Stimulated activated CD8-positive, alpha-beta memory T cell treated with anti-CD3 and anti-CD28 coated beads, Interleukin-15, amount 100 ng/mL, for 24 hours (primary cell): ENCODE measurements at regions not wholly inside any gene's neighbourhood (a gene's known extent, or its start where the extent isn't known, plus 50 kb on each side); places are given as distances from the start of the nearest gene placed in this dataset.
"Not testable (repeated sequence)": the region's sequence is repeated elsewhere in the genome, so short reads cannot be mapped to it uniquely, and the experiment has no call there.

Experiments used
- DNase-seq: peaks from one replicate; pipeline ENCODE4 v3.0.0-alpha.2; 2020; ENCODE audit warnings: low read depth

GRCh38 chr5:68658810-68659372 is 434.9 kb upstream of the SLC30A5 start:
- no peak for DNase-seq

GRCh38 chr5:68659881-68660280 is 433.9 kb upstream of the SLC30A5 start:
- no peak for DNase-seq

- no peak for DNase-seq
These were observed 432.6 kb upstream of the SLC30A5 start for GRCh38 chr5:68661237-68661636.

DNA sequence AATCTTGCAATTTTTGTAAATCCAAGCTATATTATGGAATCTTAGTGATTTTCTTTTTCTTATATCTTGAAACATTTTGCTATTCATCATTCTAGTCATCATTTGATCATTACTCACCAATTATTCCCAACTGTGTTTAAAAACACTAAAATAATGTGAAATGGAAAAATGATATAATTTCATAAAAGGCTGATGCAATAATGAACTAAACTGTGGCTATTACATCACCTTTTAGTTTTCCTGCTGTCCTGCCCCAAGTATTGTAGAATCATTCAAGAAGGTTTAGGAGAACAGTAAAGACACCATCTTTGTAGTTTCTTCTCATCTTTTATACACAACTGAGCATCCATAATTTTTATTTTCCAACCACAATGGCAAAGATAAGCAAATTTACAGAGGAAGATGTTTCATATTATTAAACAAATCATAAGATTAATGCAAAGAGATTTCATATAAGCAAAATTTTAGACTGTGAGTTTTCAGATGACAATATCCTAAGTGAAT is 431.0 kb upstream of the SLC30A5 start:
- DNase-seq, result no peak

GRCh38 chr5:68669864-68670575 is 423.8 kb upstream of the SLC30A5 start:
- no peak for DNase-seq

DNA sequence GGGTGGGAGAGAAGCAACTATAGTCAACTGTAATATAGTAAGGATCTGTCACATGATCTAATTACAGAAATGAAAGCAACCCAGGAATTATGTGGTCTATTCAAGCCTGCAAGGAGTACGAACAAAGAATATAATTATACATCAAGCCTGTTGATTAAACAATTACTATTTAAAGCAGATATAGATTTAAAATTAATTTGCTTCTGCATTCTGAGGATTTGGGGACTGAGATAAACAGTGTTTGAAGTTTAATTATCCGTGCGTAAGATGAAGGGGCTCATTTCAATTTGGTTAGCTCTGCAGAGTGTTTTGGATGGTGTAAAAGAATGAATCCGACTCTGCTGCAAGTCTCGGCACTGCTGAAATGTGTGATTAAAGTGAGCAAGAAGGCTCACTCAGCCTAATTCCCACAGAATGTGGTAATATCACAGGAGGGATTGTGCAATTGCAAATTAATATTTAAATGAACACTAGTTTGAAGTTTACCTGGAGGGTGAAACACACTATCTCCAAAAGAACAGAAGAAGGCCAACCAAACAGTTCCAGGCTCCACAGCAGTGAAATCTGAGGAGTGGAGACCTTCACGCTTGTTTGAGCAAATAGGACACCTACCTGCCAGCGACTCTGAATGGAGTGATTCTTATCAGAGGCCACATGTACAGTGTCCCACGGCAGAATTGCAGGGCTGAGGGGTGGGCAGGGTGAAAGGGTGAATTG is 420.6 kb upstream of the SLC30A5 start:
- no peak for DNase-seq

DNA sequence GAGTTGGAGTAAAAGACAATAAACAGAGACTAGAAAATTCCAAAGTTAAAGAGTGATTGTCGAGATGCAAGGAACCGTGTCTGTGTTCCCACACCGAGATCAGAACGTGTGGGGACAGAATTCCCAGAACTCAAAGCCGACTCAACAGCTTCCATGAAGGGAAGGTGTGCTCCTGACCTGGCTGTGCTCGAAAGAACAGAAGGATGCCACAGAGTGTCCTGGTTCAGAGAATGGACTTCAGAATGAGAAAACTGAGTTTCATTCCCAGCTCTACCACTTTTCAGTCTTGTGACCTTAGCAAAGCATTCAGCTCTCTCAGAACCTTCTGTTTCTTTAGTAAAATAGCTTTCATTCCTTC is 420.0 kb upstream of the SLC30A5 start:
- no peak for DNase-seq

- no peak for DNase-seq
These were observed 414.8 kb upstream of the SLC30A5 start for GRCh38 chr5:68679041-68679440.

DNA sequence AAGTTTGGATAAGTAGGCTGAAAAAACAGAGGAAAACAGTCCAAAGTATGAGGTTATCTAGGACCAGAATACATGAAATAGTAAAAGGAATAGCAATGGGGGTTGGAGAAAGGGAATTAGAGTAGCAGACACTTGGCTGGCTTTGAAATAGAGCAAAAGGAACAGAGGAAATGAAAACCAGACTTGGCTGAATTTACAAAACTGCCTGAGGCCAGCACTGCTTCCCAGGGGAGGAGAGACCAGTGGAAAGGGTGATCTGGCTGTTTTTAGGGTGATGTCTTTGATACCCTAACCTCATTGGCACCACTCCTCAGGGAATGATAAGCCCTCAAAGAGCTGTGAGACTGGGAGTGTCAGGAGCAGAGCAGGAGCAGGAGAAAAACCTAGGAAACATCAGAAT is 413.4 kb upstream of the SLC30A5 start:
- no peak for DNase-seq

GRCh38 chr5:68681929-68682328 is 411.9 kb upstream of the SLC30A5 start:
- DNase-seq, result no peak

DNA sequence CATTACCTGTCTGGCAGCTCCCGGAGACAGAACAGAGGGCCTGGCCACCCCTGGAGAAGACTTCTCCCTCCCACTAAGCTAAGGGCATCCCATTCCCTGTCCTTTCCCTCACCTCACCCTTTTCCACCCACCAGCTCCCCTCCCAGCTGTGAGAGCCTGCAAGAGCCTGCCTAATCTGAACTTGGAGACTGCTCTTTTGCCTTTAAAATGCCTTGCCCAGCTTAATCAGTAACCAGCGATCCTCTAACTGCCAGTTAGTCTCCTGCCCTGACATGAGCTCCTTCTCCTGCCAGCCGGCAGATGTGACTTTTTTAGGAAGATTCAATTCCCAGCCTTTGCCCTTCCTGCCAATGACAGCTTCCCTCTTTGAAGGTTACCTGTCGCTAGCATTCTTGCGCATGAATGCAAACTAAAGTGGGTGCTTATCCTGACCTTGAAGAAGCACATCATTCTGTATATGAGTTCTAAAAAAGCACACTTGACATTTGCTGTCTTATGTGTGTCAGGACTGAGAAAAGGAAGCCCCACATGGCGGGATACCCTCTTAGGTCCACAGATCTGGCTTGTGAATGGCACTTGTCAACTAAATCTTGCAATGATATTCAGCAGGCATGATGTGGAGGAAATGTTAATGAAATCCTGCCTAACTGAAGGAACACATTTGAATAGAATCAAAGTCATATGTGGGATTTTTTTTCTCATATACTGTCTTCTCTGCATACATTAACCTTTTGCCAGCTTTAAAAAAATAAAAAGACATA is 411.2 kb upstream of the SLC30A5 start:
- no peak for DNase-seq

DNA sequence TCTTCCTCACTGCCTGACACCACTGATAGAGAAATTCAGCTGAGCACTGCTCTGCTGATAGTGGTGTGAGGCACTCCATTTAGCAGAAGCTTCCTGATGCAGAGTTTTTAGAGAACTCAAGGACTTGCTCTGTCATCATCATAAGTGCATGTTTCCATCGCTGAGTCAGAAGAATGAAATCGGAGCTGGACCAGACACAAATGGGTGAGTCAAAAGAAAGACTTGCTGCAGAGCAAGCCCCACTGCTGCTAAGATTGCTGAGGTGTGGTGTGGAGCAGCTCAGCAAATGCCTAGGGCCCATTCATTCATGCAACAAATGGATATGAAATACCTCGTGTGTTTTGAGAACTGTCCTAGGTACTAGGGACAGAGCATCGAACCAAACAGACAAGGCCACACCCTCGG is 410.2 kb upstream of the SLC30A5 start:
- no peak for DNase-seq

- no peak for DNase-seq
These were observed 408.0 kb upstream of the SLC30A5 start for GRCh38 chr5:68685863-68686262.

DNA sequence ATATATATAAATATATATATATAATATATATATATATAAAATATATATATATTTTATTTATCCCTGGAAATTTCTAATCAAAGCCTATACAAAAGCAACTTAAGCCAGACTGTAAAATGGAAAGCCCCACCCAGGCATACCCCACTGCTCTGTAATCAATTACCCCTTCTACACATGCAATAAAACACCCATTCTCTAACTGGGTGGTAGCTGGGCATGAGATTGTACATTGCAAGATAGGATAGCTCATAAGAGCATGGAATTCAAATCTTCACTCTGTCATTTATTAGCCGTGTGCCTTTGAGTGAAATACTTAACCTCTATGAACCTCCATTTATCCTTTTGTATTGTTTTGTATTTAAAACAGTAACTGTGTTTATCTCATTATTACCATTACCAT is 405.3 kb upstream of the SLC30A5 start:
- no peak for DNase-seq

GRCh38 chr5:68689010-68689409 is 404.8 kb upstream of the SLC30A5 start:
- no peak for DNase-seq

DNA sequence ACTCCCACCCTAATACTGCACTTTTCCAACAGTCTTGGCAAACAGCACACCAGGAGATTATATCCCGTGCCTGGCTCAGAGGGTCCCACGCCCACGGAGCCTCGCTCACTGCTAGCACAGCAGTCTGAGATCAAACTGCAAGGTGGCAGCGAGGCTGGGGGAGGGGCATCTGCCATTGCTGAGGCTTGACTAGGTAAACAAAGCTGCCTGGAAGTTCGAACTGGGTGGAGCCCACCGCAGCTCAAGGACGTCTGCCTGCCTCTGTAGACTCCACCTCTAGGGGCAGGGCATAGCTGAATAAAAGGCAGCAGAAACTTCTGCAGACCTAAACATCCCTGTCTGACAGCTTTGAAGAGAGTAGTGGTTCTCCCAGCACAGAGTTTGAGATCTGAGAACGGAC is 401.9 kb upstream of the SLC30A5 start:
- DNase-seq, result not testable (repeated sequence)

- DNase-seq, result no peak
These were observed 395.5 kb upstream of the SLC30A5 start for GRCh38 chr5:68698025-68698940.

DNA sequence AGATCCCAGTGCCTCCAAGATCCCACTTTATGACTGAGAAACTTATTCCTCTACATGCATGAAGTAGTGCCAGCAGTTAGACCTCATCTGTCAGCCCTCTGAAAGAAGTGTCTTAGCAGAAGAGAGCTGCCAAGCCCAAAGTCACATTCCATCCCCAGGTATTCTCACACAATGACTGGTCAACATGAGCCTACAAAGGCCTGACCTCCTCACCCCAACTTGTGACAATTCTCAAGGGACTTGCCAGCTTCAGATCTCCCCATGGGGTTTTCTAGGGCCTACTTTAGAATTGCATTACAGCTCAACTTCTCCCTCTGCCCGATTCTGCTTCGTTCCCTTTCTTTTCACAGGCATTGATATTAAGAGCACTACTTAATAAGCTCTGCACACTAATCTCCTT is 393.8 kb upstream of the SLC30A5 start:
- no peak for DNase-seq

DNA sequence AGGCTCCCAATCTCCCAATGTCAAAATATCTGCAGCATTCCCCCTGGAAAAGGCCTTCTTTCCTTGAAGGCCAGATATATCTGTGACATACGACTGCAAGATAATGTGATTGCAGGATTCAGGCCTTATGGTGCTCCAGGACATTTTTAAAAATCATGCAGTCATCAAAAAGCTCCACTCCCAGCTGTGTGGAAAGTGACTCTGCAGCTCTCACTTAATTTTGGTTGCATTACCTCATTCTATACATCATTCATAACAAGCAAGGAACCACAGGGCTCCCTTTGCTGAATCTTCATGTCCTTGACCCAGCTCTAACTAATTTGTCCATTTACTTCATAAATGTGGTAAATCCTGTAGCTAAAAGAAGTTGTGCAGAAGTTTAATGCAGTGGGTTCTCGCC is 386.2 kb upstream of the SLC30A5 start:
- no peak for DNase-seq

DNA sequence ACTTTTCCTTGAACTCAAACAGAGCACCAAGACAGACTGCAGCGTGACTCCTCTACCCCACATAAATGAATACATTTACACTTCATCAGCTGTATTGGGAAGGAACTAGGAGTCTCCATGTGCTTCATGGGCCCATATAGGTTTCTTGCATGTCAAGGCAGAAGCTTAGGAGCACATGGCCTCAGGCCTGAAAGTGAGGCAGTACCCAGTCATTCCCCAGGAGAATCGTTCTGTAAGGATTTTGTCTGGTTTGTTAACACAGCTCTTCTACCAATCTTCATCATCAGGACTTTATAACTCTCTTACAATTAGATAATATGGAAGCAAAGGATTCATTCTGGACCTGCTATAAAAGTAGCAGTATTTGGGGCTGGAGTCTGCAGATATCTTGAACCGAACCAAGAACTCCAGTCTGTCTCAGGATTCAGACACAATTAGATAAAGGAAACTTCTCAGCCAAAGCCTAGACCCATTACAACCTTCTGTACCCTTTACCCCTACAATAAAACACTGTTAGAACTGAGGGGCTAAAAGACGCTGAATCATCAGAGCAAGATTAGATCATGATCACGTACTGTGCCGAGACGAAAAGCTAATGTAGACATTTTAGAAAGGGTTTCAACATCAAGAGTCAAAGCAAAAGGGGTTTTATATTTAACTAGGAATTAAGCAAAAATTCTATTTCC is 385.5 kb upstream of the SLC30A5 start:
- no peak for DNase-seq

DNA sequence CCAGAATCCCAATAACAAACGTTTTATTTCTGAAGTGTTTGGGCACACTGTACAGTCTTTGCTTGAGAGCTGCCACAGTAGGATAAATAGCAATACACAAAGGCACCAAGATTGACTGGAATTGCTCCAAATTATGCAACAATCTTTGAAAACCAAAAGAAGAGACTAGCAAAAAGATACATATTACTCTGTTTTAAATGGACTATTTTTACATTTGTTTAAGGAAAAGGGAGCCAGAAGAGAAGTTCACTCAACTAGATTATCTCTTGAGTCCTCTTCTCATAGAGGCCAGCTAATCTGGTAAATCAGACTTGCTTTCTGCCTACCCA is 385.0 kb upstream of the SLC30A5 start:
- no peak for DNase-seq
